Muscle of arm (tissue), 1 donor: ENCODE measurements at regions not wholly inside any gene's neighbourhood (a gene's known extent, or its start where the extent isn't known, plus 50 kb on each side); places are given as distances from the start of the nearest gene placed in this dataset.
"Not testable (repeated sequence)": the region's sequence is repeated elsewhere in the genome, so short reads cannot be mapped to it uniquely, and the experiment has no call there.

Experiments used
- DNase-seq: peaks from one replicate; pipeline ENCODE4 v3.0.0-alpha.2; 2013

DNA sequence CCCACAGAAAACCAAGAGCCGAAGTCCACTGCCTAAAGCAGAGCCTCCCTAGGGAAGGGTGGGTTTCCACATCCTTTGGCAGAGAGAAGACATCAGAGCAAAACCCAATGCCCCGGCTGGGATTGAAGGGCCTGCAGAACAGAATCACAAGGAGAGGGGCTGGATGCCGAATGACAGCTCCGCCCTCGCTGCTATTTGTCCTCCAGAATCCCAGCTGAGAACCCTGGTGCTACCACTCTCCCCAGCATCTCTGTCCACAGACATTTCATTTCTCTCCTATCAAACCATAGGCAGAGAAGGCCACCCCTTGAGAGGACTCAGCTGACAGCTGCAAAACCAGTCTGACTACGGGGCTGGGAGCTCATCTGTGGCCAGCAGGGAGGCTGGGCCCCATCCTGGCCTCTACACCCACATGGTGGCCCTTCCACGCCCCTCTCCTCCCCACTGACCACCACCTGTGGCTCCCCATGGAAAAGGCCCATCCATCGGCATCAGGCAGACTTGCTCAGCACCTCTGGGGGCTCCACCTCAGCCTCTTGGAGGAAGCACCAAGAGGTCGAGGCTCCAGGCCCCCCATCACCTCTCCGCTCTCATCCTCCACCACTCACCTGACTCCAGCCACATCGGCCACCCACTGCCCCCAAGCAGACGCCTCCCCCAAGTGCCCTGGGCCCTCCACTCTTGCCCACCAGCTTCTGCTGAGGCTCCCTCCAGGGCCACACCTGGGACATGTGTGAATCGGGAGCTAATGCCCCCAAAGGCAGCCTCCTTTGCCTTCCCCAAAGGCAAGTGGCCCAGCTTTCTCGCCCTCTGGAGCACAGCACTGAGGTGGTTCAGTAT is 288.5 kb downstream of the C16orf95 start:
- no peak for DNase-seq

DNA sequence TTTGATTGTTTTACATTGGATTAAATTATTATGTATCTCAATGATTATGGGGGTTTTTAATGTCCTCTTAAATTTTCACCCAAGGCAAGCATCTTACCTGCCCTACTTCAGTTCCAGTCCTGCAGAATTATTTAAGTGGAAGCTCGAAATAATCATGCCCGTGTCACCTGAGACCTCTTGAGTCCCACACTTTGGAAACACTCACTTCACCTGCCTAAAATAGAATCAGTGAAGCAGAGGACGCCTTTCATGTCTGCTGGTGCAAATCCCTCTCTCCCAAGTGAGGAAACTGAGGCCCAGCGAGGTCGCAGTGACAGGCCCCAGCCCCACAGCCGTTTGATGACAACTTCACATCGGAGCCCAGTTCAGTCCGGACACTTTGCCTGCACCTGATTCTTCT is 284.6 kb downstream of the C16orf95 start:
- DNase-seq: no peak

DNA sequence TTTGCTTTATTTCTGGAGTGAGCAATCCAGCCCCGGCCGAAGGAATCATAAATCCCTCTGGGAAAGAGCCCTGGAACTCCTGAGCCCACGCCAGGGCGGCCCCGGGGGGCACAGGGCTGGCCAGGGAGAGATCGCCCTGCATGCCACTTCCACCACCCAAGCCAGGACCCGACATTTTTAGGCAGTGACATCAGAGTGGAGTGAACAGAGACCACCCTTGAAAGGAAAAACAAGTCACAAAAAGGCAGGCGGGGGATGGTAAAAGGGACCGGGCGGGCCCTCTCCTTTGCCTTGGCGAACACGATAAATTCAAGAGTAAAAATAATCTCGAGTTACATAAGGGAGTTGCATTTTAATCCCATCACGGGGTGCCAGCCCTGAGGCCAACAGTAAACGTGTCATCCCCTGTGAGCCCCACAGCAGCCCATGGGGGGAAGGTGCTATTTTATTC is 284.1 kb downstream of the C16orf95 start:
- no peak for DNase-seq

GRCh38 chr16:87033541-87034300 is 283.5 kb downstream of the C16orf95 start:
- DNase-seq: no peak

- DNase-seq: no peak
These were observed 282.9 kb downstream of the C16orf95 start for GRCh38 chr16:87034317-87034716.

DNA sequence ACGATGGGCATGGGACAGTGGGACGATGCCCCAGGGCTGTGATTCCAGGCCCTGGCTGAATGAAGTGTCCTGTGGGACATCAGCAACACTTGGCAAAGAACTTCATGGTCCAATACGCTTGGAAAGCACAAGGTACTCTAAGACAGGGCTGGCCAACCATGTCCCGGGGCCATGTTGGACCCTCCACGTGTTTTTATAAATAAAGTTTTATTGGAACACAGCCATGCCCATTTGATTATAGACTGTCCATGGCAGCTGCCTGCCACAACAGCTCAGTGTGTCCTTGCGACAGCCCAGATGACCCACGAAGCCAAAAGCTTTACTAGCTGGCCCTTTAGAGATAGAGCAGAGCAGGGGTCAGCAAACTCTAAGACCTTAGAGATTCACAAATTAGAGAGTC is 282.1 kb downstream of the C16orf95 start:
- no peak for DNase-seq

DNA sequence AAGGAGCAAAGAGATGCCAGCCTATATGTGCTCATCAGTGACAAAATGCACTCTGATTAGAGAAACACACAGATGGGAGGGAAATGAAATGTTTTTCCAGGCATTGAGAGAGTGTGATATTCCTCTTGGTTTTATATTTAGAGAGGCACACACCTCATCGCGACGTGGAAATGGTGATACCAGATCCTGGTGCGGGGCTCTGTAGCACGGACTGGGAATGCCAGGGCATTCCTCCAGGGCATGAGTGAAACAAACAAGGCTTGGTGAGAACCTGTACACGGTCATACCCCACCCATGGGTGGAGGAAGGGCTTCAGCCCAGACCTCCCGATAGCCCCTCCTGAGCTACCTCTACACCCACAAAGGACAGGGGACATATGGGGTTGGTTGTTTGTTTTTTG is 280.2 kb downstream of the C16orf95 start:
- no peak for DNase-seq

GRCh38 chr16:87038528-87038927 is 278.7 kb downstream of the C16orf95 start:
- DNase-seq: not testable (repeated sequence)

DNA sequence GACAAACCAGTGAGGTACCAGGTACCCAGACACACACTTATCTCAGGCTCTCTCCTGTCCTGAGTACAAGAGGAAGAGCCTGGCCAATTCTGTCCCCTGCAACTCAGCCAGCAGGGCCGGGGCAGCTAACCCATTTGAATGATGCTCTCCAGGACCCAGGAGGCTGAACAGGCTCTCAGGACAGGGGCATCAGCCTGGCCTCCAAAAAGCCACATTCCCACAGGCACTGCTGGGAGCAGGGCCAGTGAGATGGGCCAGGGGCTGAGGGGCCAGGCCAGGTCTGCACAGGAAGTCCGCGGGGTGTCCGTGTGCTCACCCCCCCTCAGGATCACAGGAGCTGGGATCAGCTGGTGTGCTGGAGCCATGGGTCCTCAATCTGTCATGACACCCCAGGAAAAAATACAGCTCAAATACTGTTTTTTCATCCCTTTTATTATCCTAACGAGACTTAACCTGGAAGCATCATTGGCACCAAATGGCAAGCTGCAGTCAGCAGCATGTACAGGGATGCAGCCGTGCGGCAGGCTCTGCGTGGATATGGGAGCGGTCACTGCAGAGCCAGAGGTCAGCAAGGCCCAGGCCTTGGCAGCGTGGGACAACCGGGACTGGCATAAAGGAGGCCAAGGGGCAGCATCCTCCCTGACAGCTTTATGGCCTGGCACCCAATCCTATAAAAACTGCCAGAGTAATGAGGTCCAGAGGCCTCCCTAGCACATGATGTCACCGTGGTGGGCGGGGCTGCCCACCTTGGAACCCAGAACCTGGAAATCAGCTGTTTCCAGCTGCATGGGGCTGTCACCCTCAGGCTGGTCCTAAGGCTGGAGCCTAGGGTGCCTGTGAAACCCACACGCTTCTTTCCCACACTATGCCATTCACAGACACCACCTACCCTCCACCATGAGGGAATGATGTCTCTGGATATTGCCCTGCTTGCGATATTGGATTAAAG is 276.7 kb downstream of the C16orf95 start:
- DNase-seq: no peak

DNA sequence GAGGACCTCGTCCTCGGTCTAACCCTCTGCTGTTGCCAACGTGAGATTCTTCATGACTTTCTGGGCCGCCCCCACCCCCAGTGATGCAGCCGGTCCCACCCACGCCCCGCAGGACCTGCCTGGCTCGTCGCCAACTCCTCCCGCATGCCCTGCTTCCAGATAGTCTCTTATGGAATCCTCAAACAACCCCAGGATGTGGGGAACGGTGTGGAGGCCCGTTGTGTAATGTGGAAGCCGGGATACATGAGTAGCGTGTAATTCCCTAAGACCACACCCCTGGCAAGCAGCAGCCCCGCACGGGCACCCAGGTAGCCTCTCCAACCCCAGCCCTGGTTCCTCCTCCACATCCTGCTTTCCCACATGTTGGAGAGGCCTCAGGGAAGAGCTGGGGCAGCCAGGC is 275.9 kb downstream of the C16orf95 start:
- no peak for DNase-seq

DNA sequence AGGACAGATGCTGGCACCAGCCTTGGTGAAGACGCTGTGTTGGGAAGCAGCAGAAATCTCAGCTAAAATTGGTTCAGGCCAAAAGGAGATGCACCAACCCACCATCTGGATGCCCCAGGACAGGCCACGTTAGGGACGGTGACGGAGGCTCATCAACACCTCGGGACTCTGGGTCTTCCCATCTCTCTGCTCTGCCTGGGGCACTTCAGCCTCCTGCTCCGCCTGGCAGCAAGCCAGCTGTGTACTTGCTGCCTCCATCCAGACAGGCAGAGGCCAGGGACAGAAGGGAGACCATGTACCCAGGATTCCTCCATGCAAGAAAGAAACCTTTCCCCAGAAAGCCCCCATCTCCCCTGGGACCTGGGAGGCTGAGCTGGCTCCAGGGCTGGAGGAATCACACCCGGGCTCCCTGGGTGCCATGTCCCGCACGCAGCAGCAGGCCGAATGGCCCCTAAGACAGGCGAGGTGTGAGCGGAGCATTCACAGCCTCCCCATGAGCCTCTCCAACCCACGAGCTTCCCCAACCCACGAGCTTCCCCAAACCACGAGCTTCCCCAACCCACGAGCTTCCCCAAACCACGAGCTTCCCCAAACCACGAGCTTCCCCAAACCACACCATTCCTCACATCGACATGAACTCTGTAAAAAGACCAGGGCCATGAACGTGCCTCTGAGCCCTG is 274.5 kb downstream of the C16orf95 start:
- no peak for DNase-seq

- DNase-seq: no peak
These were observed 273.8 kb downstream of the C16orf95 start for GRCh38 chr16:87043231-87044031.

DNA sequence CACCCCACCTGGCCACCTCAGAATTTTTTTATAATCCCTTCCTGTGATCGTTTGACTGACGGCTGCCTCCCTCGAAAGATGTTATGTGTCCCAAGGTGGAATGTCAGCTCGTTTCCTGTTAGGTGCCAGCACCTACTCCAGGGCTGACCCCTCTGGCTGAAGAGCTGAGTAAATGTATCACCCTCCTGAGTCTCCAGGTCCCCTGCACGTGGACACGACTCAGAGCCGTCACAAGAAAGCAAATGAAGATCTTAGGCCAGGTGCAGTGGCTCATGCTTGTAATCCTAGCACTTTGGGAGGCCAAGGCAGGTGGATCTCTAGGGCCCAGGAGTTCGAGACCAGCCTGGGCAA is 273.2 kb downstream of the C16orf95 start:
- no peak for DNase-seq

- no peak for DNase-seq
These were observed 272.4 kb downstream of the C16orf95 start for GRCh38 chr16:87044829-87045228.

DNA sequence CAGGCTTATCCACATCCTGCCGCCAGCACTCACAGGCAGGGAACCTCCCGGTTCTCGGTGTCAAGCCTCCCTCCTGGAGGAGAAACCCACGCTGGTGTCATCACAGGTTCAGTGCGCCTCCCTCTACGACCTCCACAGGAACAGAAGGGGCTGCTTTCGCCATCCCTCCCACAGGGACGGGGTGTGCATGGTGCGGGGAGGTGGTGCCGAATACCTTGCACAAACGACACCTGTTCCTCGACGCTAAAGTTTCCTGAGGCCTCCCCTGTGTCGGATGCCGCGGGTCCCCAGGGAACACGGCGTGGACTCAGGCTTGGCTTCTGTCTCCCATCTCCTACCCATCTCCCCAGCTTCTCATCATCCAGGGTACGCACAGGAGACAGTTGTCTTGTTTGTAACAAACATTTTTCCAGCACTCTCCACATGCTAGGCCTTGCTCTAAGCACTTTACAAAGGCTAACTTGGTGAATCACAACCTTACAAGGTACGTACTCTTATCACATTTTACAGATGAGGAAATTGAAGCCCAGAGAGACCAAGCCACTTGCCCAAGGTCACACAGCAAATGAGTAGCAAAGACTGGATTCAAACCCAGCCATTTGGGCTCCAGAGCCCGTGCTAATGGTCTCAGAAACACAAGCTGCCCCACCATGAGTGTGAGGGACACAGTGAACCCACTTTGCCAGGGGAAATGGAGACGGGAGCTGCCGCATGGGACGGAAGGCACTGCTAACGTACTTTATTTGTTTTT is 271.6 kb downstream of the C16orf95 start:
- DNase-seq: no peak

GRCh38 chr16:87046235-87046634 is 271.0 kb downstream of the C16orf95 start:
- DNase-seq: no peak

DNA sequence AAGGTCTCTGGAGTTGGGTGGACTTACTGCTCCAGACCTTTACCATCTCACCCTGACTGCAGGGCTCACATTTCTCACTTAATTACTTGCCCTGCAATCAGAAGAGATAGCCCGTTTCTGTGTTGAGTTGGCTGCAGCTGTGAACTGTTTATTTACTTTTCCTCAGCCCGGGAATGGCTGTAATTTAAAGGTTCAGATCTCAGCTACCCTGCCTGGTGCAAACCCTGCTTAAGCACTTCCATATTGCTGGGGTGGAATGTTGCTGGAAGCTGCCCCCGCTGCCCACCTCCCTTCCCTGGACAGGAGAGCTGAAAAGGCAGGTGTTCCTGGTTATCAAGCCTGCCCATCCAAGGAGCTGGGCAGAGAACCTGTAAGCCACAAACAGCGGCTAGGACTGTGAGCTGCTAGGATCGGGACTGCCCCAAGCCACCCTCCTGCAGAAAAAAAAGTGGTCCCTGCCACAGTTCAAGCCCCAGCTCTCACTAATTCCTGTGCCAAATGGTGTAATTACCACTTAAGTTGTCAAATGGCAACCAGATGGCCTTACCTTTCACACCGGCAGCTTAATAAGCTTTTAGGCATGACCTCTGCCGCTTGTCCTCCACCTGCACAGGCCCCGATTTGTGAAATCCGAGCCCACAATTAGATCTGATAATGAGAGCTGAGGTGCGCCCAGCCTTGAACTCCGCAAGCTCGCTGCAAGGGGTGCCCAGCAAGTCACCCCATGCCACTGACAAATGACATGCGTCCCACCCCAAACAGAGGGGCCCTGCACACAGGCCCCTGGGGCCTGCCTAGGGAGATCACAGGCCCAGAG is 269.8 kb downstream of the C16orf95 start:
- no peak for DNase-seq

DNA sequence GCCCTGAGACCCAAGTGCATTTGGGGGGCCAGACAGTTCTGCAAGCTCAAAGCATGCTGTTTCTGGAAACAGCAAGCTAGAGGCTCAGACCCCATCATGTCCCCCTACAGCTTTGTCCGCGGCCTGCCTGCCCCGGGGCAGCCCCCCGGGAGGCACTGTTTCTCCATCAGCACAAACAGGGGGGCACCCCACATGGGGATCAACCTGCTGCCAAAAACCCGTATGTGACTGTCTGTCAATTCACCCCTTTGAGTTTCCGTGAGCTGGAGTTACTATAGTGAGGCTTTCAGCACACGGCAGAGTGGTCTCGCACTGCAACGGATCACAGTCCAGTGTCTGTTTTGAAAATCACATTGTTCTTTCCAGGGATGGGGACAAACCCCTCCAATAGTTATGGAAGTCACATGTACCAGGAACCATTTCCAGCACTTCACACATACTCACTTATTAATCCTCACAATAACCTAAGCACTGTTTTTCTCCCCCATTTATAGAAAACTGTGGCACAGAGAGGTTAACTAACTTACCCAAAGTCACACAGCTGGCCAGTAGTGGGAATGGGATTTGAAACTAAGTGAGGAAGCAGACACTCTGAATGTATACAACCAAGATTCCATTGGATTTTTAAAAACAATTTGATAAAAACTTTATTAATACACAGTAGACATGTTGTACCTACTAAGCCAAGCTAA is 269.0 kb downstream of the C16orf95 start:
- no peak for DNase-seq
